GM10266 (cell line): ENCODE measurements at regions not wholly inside any gene's neighbourhood (a gene's known extent, or its start where the extent isn't known, plus 50 kb on each side); places are given as distances from the start of the nearest gene placed in this dataset.

Experiments used
- DNase-seq: peaks from one replicate; pipeline ENCODE4 v3.0.0; 2012; ENCODE audit errors: extremely low spot score
- CTCF ChIP-seq: IDR thresholded peaks from 2 replicates; pipeline ENCODE4 v1.5.1; 2012; ENCODE audit warnings: mild to moderate bottlenecking, low read depth; ENCODE audit not compliant: control insufficient read depth, insufficient read depth; ENCODE audit errors: missing control alignments

GRCh38 chr7:125055376-125055775, 125.8 kb upstream of the POT1 start:
- no peak for DNase-seq
- no peak for TF ChIP-seq CTCF

- no peak for TF ChIP-seq CTCF
- no peak for DNase-seq
Measured at GRCh38 chr7:125046767-125047166, 117.1 kb upstream of the POT1 start.

- DNase-seq = no peak
- no peak for TF ChIP-seq CTCF
Measured at GRCh38 chr7:125033506-125033905, 103.9 kb upstream of the POT1 start.

GRCh38 chr7:125032943-125033342, 103.3 kb upstream of the POT1 start:
- TF ChIP-seq CTCF = no peak
- DNase-seq = no peak

GRCh38 chr7:125030756-125031387, 101.2 kb upstream of the POT1 start:
- DNase-seq = no peak
- TF ChIP-seq CTCF = no peak

- DNase-seq = no peak
- TF ChIP-seq CTCF = no peak
Measured at GRCh38 chr7:125025620-125026019, 96.0 kb upstream of the POT1 start.

- no peak for TF ChIP-seq CTCF
Measured at GRCh38 chr7:125020801-125021200, 91.2 kb upstream of the POT1 start.

More at GRCh38 chr7:125020801-125021200, 91.2 kb upstream of the POT1 start:
- no peak for DNase-seq
